IPS-18a (cell line): ENCODE measurements at regions not wholly inside any gene's neighbourhood (a gene's known extent, or its start where the extent isn't known, plus 50 kb on each side); places are given as distances from the start of the nearest gene placed in this dataset.

ENCODE experiments used
- H3K27ac ChIP-seq: one replicate; pipeline ENCODE4 v1.5.1; 2013; ENCODE audit warnings: low read length
- H3K27me3 ChIP-seq: one replicate; pipeline ENCODE4 v1.6.1; 2013; ENCODE audit warnings: mild to moderate bottlenecking, low read length; ENCODE audit not compliant: control insufficient read depth, insufficient read depth
- H3K36me3 ChIP-seq: one replicate; pipeline ENCODE4 v1.6.1; 2013; ENCODE audit warnings: low read depth, low read length; ENCODE audit not compliant: control insufficient read depth
- H3K4me1 ChIP-seq: one replicate; pipeline ENCODE4 v1.6.1; 2013; ENCODE audit warnings: low read depth, low read length; ENCODE audit not compliant: control insufficient read depth
- H3K4me3 ChIP-seq: one replicate; pipeline ENCODE4 v1.5.1; 2013; ENCODE audit warnings: low read length
- H3K9ac ChIP-seq: one replicate; pipeline ENCODE4 v1.6.1; 2013; ENCODE audit warnings: mild to moderate bottlenecking, low read length, moderate library complexity
- H3K9me3 ChIP-seq: one replicate; pipeline ENCODE4 v1.6.1; 2013; ENCODE audit warnings: low read depth, low read length; ENCODE audit not compliant: control insufficient read depth

DNA sequence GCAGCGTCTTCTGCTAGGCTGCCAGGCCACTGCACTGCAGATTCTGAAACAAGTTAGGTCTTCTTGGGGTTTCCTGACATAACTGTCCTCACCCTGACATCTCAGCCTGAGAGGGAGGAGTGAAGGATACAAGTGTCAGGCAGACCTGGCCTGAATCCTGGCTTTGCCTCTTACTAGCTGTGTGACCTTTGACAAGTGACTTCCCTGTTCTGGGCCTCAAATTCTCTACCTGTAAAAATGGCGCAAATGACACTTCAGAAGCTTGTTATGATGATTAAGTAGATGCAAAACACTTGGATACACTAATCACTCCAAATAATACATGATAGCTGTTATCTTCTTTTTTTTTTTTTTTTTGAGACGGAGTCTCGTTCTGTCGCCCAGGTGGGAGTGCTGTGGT lies 119.2 kb upstream of the BOD1 start:
- Histone ChIP-seq H3K9ac (no peak overlapping the region), H3K9me3 (no peaks in the 10 kb centered on the region), H3K27me3 (no peaks in the 10 kb centered on the region), H3K4me3 (no peak overlapping the region), H3K4me1 (no peaks in the 10 kb centered on the region), H3K36me3 (no peaks in the 10 kb centered on the region), H3K27ac (no peak overlapping the region)

DNA sequence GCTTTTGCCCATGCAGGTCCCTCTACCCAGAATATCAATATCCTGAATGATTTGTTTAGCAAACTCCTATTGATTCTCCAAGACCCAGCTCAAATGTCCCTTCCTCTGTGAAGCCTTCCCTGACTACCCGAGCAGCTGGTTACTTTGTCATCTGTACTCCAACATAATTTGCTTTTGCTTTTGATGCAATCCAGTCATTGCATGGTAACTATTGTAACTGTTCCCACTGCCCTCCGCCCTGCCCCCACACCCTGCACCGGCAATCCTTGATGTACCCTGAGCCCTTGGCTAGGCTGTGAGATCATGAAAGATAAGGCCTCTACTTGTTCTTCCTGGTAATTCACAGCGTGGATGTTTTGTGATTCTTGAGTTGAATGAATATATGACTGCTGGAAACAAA lies 119.9 kb upstream of the BOD1 start:
- Histone ChIP-seq H3K27me3 (no peaks in the 10 kb centered on the region), H3K36me3 (no peaks in the 10 kb centered on the region), H3K4me1 (no peaks in the 10 kb centered on the region), H3K27ac (no peak overlapping the region), H3K9me3 (no peaks in the 10 kb centered on the region), H3K4me3 (no peak overlapping the region), H3K9ac (no peak overlapping the region)

DNA sequence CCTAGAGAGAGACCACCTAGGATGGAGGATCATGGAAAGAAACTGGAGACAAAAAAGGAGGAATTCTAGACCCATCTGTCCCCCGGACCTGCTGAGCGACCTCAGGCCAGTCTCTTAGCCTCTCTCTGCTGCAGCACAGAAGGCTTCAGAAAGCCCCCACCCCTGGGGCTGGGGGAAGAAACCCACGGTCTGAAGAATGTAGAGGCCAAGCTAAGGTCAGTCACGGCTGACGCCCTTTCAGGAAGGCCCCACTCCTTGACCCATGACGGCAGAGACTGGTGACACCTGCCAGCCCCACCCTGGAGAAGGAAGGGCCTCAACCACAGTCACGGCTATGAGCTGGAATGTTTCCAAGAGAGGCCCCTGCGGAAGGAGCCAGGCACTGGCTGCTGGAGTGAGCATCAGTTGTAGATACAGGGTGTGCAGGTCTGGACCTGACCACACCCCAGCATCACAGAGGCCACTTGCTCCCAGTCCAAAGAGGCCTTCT lies 120.5 kb upstream of the BOD1 start:
- Histone ChIP-seq H3K9ac (no peak overlapping the region), H3K9me3 (no peaks in the 10 kb centered on the region)

DNA sequence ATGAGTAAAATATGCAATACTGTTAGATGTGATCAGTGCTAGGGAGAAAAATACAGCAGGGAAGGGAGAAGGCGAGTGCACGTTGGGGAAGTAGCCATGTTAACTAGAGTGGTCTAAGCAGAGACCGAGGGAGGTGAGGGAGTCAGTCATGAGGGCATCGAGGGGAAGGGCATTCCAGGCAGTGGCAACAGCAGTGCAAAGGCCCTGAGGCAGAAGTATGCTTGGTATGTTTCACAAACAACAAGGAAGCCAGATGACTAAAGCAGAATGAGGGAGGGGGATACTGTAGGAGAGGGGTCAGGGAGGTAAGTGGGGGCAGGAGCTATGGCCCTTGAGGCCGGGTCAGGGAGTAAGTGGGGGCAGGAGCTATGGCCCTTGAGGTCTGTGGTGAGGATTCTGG lies 123.3 kb upstream of the BOD1 start:
- H3K4me1 ChIP-seq, result peaks cover 7% of the 10 kb centered on the region
- no peaks in the 10 kb centered on the region for H3K27me3 ChIP-seq
- no peak overlapping the region for H3K4me3 ChIP-seq
- no peak overlapping the region for H3K27ac ChIP-seq
- H3K9ac ChIP-seq, result no peak overlapping the region
- no peaks in the 10 kb centered on the region for H3K9me3 ChIP-seq
- H3K36me3 ChIP-seq, result no peaks in the 10 kb centered on the region

More for the DNA sequence above, 120.5 kb upstream of the BOD1 start:
- Histone ChIP-seq H3K4me1 (no peaks in the 10 kb centered on the region), H3K27me3 (no peaks in the 10 kb centered on the region), H3K36me3 (no peaks in the 10 kb centered on the region), H3K27ac (no peak overlapping the region), H3K4me3 (no peak overlapping the region)

DNA sequence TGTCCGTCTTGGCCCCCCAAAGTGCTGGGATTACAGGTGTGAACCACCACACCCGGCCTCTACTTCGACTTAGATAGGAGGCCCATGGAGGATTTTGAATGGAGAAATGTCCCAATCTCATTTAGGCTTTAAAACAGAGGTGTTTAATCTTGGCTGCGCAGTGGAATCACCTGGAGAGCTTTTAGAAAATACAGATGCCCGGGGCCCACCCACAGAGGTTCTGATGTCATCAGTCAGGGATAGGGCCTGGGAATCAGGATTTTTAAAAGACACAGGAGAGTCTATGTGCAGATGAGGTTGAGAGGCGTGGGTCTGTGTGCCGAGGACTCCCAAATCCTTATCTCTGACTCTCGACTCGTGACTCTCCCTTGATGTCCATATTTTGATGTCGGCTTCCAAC lies 124.0 kb upstream of the BOD1 start:
- no peak overlapping the region for H3K9ac ChIP-seq
- H3K27ac ChIP-seq, result no peak overlapping the region
- no peaks in the 10 kb centered on the region for H3K27me3 ChIP-seq
- H3K9me3 ChIP-seq, result no peaks in the 10 kb centered on the region
- peaks cover 13% of the 10 kb centered on the region for H3K4me1 ChIP-seq
- no peak overlapping the region for H3K4me3 ChIP-seq
- no peaks in the 10 kb centered on the region for H3K36me3 ChIP-seq

DNA sequence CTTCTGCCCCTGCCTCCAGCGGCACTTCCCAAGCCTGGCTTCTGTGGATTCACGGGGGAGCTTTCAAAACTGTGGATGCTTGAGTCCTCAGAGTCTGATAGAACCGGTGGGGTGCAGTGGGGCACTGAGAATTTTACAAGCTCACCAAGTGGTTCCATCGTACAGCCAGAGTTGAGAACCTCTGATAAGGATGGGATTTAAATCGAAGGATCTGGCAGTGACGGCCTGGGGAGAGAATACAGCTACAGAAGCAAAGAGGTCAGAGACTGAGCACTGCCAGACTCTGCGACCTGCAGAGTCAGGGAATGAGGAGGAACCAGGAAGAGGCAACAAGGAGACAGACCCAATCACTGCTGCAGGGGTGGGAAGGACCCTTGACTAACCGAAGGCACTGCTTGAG lies 124.6 kb upstream of the BOD1 start:
- Histone ChIP-seq H3K27me3 (no peaks in the 10 kb centered on the region), H3K9ac (no peak overlapping the region), H3K27ac (no peak overlapping the region), H3K4me3 (no peak overlapping the region), H3K4me1 (peaks cover 20% of the 10 kb centered on the region), H3K36me3 (no peaks in the 10 kb centered on the region), H3K9me3 (no peaks in the 10 kb centered on the region)

DNA sequence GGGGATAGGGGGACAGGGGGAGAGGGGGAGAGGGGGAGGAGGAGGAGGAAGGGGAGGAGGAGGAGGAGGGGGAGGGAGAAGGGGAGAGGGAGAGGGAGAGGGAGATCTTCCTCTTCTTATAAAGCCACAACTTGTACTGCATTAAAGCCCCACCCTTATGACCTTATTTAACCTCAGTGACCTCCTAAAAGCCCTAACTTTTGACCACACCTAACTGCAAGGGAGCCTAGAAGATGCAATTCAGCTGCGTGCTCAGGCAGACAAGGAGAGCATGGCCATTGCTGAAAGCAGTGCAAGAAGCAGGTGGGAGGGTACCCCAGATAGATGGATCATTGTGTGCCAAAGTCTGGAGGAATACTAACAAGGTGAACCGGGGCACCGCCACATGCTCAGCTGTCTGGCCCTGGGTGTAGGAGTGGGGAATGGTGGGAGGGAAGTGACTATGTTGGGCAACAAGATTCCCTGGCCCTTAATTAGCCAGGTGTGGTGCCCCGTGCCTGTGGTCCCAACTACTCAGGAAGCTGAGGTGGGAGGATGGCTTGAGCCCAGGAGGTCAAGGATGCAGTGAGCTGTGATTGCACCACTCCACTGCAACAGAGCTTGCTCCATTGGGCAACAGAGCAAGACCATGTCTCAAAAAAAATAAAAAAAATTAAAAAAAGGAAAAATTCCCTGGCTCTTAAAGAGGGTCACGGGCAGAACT lies 125.4 kb upstream of the BOD1 start:
- Histone ChIP-seq H3K4me3 (no peak overlapping the region), H3K9me3 (no peaks in the 10 kb centered on the region), H3K27me3 (no peaks in the 10 kb centered on the region), H3K4me1 (peaks cover 24% of the 10 kb centered on the region), H3K36me3 (no peaks in the 10 kb centered on the region), H3K9ac (no peak overlapping the region), H3K27ac (no peak overlapping the region)

DNA sequence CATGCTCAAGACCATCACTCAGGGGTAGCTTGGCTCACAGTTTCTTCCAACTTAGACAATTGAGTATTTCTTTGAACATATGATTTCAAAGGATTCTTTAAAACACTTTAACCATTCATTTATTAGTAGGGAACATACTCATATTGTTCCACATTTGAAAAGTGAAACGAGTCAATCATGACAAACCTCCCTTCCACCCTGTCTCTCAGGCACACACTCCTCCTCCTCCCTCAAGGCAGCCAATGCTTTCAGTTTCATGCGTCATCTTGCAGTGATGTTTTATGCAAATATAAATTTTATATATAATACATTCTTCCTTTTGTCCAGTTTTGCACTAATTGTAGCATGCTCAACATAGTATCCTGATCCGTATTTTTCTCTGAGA lies 126.0 kb upstream of the BOD1 start:
- Histone ChIP-seq H3K27me3 (no peaks in the 10 kb centered on the region), H3K9ac (no peak overlapping the region), H3K4me1 (peaks cover 24% of the 10 kb centered on the region), H3K4me3 (no peak overlapping the region), H3K36me3 (no peaks in the 10 kb centered on the region), H3K27ac (no peak overlapping the region), H3K9me3 (no peaks in the 10 kb centered on the region)

DNA sequence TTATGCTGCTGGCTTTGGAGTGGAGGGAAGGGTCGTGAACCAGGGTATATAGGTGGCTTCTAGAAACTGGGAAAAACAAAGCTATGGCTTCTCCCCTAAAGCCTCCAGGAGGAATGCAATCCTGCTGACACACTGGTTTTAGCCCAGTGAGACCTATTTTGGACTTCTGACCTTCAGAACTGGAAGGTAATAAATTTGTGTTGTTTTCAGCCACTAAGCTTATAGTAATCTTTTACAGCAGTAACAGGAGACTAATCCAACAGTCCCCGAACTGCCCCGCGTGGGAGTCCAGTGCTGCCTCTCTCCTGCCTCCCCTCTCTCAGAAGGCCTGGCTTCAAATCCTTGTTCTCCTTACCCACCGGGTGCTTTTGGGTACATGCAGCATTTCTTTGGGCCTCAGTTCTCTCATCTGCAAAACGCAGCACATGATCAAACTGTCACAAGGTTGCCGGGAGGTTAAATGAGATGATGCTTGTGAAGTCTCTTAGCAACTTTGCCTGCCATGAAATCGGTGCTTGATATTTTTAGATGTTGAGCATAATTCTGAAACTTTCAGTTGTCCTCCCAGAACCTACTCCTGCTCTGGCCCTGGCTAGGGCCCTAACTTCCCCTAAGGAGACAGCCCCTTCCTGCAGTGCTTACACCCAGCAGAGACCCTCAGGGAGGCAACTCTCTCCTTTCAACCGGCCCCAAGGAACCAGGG lies 127.3 kb upstream of the BOD1 start:
- H3K4me3 ChIP-seq, result no peak overlapping the region
- no peak overlapping the region for H3K9ac ChIP-seq
- no peaks in the 10 kb centered on the region for H3K36me3 ChIP-seq
- no peak overlapping the region for H3K27ac ChIP-seq
- H3K4me1 ChIP-seq, result peaks cover 34% of the 10 kb centered on the region
- no peaks in the 10 kb centered on the region for H3K9me3 ChIP-seq
- H3K27me3 ChIP-seq, result no peaks in the 10 kb centered on the region

DNA sequence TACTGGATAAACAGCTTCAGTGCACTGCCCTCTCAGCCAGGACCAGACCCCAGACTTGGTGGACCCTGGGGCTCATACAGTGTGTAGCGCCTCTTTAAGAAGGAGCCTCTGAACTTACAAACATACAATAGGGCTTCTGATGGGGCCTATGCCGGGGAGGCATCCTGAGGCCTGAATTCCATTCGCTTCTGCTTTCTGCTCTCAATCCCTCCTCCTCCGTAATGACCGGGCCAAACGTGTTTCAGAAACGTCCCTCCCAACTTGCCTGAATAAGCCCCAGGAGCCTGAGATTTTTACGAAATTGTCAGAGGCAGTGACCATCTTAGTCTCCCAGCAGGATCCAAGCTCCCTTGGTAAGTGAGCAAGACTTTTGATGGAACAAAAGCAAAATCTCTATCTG lies 128.1 kb upstream of the BOD1 start:
- H3K27ac ChIP-seq, result no peak overlapping the region
- H3K4me1 ChIP-seq, result peaks cover 34% of the 10 kb centered on the region
- H3K27me3 ChIP-seq, result no peaks in the 10 kb centered on the region
- H3K9me3 ChIP-seq, result no peaks in the 10 kb centered on the region
- no peak overlapping the region for H3K9ac ChIP-seq
- no peak overlapping the region for H3K4me3 ChIP-seq
- no peaks in the 10 kb centered on the region for H3K36me3 ChIP-seq

DNA sequence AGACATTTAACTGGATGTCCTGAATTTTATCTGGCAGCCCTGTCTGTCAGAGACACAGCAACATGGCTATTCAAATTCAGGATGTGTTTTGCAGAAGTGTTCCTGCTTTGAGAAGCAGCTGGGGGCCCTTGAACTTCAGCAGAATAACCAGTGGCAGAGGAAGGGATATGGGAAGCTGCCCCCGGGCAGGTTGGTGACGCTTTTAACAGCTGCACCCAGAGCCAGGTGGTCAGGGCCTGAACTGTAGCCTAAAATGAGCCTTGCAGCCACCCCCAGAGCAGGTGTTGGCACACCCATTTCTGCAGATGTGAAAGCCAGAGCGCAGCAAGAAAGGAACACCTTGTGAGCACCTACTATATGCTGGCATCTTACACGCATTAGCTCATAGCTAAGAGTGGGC lies 128.7 kb upstream of the BOD1 start:
- H3K27me3 ChIP-seq, result no peaks in the 10 kb centered on the region
- H3K9me3 ChIP-seq, result no peaks in the 10 kb centered on the region
- H3K4me3 ChIP-seq, result peak overlapping the region; percentile 27
- no peaks in the 10 kb centered on the region for H3K36me3 ChIP-seq
- H3K27ac ChIP-seq, result no peak overlapping the region
- no peak overlapping the region for H3K9ac ChIP-seq
- H3K4me1 ChIP-seq, result peaks cover 34% of the 10 kb centered on the region

DNA sequence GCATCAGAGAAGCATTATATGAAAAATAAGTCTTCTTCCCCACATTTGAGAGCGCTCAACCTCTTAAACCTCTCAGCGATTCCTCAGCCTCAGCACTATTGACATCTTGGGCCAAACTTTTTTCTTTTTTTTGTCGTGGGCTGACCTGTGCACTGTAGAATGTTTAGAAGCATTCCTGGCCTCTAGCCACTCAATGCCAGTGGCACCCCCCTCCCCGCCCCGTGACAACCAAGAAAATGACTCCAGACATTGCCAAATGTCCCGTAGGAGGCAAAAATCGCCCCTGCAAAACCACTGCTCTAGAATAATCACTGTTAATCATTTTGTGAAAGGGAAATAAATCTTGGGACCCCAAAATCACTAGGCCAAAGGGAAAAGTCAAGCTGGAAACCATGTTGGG lies 129.1 kb upstream of the BOD1 start:
- H3K4me3 ChIP-seq, result peak overlapping the region; percentile 27
- no peaks in the 10 kb centered on the region for H3K9me3 ChIP-seq
- no peaks in the 10 kb centered on the region for H3K36me3 ChIP-seq
- H3K27ac ChIP-seq, result peak overlapping the region; percentile 27
- peak overlapping the region; percentile 3 for H3K9ac ChIP-seq
- H3K27me3 ChIP-seq, result no peaks in the 10 kb centered on the region
- peaks cover 34% of the 10 kb centered on the region for H3K4me1 ChIP-seq
